MM.1S (cell line): ENCODE measurements at regions not wholly inside any gene's neighbourhood (a gene's known extent, or its start where the extent isn't known, plus 50 kb on each side); places are given as distances from the start of the nearest gene placed in this dataset.

Experiments used
- EZH2 ChIP-seq: fragments of 300-600 bp; sonication (generic); optimal IDR thresholded peaks from 2 replicates; pipeline ENCODE3; 2017; ENCODE audit warnings: low read depth, mild to moderate bottlenecking, antibody characterized with exemption, low read length, mixed read lengths
- EZH2phosphoT487 ChIP-seq: fragments of 300-600 bp; sonication (generic); IDR thresholded peaks from 2 replicates; pipeline ENCODE4 v1.6.1; 2018; ENCODE audit warnings: antibody characterized with exemption, low read length
- TF ChIP-seq, protein P1 (sequence below): fragments of 300-600 bp; sonication (generic); IDR thresholded peaks from 2 replicates; pipeline ENCODE4 v1.5.1; 2016; ENCODE audit warnings: antibody characterized with exemption, low read length, mixed read lengths

DNA sequence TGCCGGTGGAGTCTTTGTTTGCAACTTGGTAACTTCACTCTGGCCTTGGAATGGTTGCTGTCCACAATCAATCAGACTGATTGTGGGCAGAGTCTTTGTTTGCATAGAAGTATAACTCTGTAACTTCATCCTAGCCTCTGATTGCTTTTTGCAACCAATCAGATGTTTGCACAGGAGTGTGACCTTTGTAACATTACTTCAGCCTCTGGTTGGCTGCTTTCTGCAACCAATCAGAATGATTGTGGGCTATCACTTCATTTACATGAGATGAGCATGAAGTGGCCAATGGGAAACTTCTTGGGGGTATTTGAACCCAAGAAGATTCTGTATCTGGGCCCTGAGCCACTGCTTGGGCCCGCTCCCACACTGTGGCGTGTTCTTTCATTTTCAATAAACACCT, 79.6 kb upstream of the CLDN5 start:
- TF ChIP-seq, protein P1, sequence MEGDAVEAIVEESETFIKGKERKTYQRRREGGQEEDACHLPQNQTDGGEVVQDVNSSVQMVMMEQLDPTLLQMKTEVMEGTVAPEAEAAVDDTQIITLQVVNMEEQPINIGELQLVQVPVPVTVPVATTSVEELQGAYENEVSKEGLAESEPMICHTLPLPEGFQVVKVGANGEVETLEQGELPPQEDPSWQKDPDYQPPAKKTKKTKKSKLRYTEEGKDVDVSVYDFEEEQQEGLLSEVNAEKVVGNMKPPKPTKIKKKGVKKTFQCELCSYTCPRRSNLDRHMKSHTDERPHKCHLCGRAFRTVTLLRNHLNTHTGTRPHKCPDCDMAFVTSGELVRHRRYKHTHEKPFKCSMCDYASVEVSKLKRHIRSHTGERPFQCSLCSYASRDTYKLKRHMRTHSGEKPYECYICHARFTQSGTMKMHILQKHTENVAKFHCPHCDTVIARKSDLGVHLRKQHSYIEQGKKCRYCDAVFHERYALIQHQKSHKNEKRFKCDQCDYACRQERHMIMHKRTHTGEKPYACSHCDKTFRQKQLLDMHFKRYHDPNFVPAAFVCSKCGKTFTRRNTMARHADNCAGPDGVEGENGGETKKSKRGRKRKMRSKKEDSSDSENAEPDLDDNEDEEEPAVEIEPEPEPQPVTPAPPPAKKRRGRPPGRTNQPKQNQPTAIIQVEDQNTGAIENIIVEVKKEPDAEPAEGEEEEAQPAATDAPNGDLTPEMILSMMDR = no peak
- TF ChIP-seq EZH2 = no peak
- TF ChIP-seq EZH2phosphoT487 = no peak
